Mammary epithelial cell (primary cell): ENCODE measurements at regions not wholly inside any gene's neighbourhood (a gene's known extent, or its start where the extent isn't known, plus 50 kb on each side); places are given as distances from the start of the nearest gene placed in this dataset.

Experiments
- EZH2 ChIP-seq: IDR thresholded peaks from 2 replicates; pipeline ENCODE4 v1.6.1; 2012; ENCODE audit warnings: low read length, inconsistent platforms, borderline replicate concordance
- TF ChIP-seq, protein P1 (sequence below), 2 donors: IDR thresholded peaks in 1 of 2; conservative IDR thresholded peaks in 1 of 2; 2 replicates each; pipeline ENCODE4 v1.5.1; 2011 to 2012; ENCODE audit warnings: inconsistent platforms in 2 of 2, low read length in 2 of 2, mild to moderate bottlenecking in 2 of 2, control low read depth in 1 of 2, low read depth in 1 of 2; ENCODE audit not compliant: insufficient read depth in 1 of 2; ENCODE audit errors: extremely low read depth in 1 of 2

DNA sequence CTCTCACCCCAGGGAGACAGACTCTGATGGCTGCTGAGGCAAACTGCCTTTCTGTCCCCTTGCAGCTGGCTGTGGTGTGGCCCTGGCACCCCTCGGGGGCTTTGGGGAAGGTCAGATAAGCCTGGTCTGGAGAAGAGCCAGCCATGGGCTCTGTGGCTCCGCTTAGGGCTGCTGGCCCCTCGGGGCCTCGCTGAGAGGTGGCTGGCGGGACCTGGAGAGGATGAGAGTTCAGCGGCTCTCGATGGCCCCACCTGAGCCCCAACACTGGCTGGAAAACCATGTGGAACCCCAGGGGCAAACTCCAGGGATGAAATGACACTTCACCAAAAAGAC, 56.1 kb upstream of the ASAP2 start:
- TF ChIP-seq, protein P1, sequence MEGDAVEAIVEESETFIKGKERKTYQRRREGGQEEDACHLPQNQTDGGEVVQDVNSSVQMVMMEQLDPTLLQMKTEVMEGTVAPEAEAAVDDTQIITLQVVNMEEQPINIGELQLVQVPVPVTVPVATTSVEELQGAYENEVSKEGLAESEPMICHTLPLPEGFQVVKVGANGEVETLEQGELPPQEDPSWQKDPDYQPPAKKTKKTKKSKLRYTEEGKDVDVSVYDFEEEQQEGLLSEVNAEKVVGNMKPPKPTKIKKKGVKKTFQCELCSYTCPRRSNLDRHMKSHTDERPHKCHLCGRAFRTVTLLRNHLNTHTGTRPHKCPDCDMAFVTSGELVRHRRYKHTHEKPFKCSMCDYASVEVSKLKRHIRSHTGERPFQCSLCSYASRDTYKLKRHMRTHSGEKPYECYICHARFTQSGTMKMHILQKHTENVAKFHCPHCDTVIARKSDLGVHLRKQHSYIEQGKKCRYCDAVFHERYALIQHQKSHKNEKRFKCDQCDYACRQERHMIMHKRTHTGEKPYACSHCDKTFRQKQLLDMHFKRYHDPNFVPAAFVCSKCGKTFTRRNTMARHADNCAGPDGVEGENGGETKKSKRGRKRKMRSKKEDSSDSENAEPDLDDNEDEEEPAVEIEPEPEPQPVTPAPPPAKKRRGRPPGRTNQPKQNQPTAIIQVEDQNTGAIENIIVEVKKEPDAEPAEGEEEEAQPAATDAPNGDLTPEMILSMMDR (conservative IDR thresholded peaks at IDR 0.05 in 1 of 2, IDR thresholded peaks at IDR 0.05 in 1 of 2; ENCODE audit: extremely low read depth in 1 of 2, insufficient read depth in 1 of 2, low read depth in 1 of 2, low read length in 2 of 2), result no peak
- no peak for TF ChIP-seq EZH2
